Endothelial cell of umbilical vein (primary cell): ENCODE measurements at regions not wholly inside any gene's neighbourhood (a gene's known extent, or its start where the extent isn't known, plus 50 kb on each side); places are given as distances from the start of the nearest gene placed in this dataset.

Source experiments
- BruUV-seq: library from RNA; stranded (reverse); fragments of 400-500 nt; replicated peaks from 2 replicates; lab custom pipeline; 2021; lab: Mats Ljungman, UMichigan
- CTCF ChIA-PET: fragments of 300-600, 350-600 bp; sonication (Branson Sonifier 250); formaldehyde crosslinking; loops from one replicate; lab custom pipeline; 2021; ENCODE audit warnings: antibody characterized with exemption, inconsistent platforms; lab: Charles Lee
- POLR2A ChIA-PET: fragments of 300-600, 350-600 bp; sonication (Branson Sonifier 250); formaldehyde crosslinking; loops from one replicate; lab custom pipeline; 2021; ENCODE audit warnings: antibody characterized with exemption, inconsistent platforms; lab: Charles Lee
- DNase-seq: peaks from one replicate; pipeline ENCODE4 v3.0.0-alpha.2; 2011; ENCODE audit warnings: low read depth, low spot score
- FAIRE-seq: peaks from 2 replicates; lab custom pipeline; 2011; peaks lifted over from hg19 to GRCh38; lab: Jason Lieb, UNC
- H2AFZ ChIP-seq: 2 replicates; pipeline ENCODE4 v1.6.0; 2012; ENCODE audit warnings: low read depth, low read length, control low read depth, inconsistent platforms
- H3K27ac ChIP-seq: 2 replicates; pipeline ENCODE4 v1.5.1; 2011; ENCODE audit warnings: low read depth, mild to moderate bottlenecking, control low read depth, low read length, moderate library complexity; ENCODE audit not compliant: insufficient read depth
- H3K27me3 ChIP-seq, 2 experiments: 2 replicates each; pipeline versions ENCODE4 v1.6.0 to v1.6.1; 2011; ENCODE audit warnings: low read length in 2 of 2, mixed read lengths in 1 of 2; ENCODE audit not compliant: control insufficient read depth in 2 of 2, insufficient read depth in 2 of 2
- H3K36me3 ChIP-seq, 2 experiments: 2 replicates in 1 of 2; 3 replicates in 1 of 2; pipeline ENCODE4 v1.5.1; 2011; ENCODE audit warnings: low read length in 2 of 2, mild to moderate bottlenecking in 1 of 2, moderate library complexity in 1 of 2; ENCODE audit not compliant: control insufficient read depth in 2 of 2, insufficient read depth in 2 of 2; ENCODE audit errors: extremely low read depth in 1 of 2
- H3K4me1 ChIP-seq: 3 replicates; pipeline ENCODE4 v1.5.1; 2011; ENCODE audit warnings: mild to moderate bottlenecking, low read length; ENCODE audit not compliant: control insufficient read depth, insufficient read depth; ENCODE audit errors: extremely low read depth
- H3K4me2 ChIP-seq: 2 replicates; pipeline ENCODE4 v1.6.1; 2011; ENCODE audit warnings: low read length, control low read depth, mixed read lengths; ENCODE audit not compliant: insufficient read depth
- H3K4me3 ChIP-seq, 3 experiments: fragments of 200-600 bp in 1 of 3; sonication (generic), shearing (Covaris generic) in 1 of 3; replicated peaks in 1 of 3; 2 replicates each; pipeline ENCODE4 v1.5.1; 2011 to 2016; ENCODE audit warnings: control low read depth in 3 of 3, low read length in 3 of 3, mild to moderate bottlenecking in 2 of 3, inconsistent platforms in 1 of 3, low read depth in 1 of 3, moderate library complexity in 1 of 3; ENCODE audit not compliant: insufficient read depth in 1 of 3
- H3K79me2 ChIP-seq: 2 replicates; pipeline ENCODE4 v1.6.0; 2012; ENCODE audit warnings: low read length, inconsistent platforms; ENCODE audit not compliant: control insufficient read depth, insufficient read depth
- H3K9ac ChIP-seq: replicated peaks from 2 replicates; pipeline ENCODE3; 2011; ENCODE audit warnings: low read length, control low read depth; ENCODE audit not compliant: insufficient read depth; ENCODE audit errors: extremely low read depth
- H3K9me1 ChIP-seq: replicated peaks from 3 replicates; pipeline ENCODE4 v1.6.0; 2011; ENCODE audit warnings: mild to moderate bottlenecking, low read length; ENCODE audit not compliant: control insufficient read depth, insufficient read depth; ENCODE audit errors: extremely low read depth
- H3K9me3 ChIP-seq: replicated peaks from 2 replicates; pipeline ENCODE4 v1.5.1; 2012; ENCODE audit warnings: low read length, inconsistent platforms; ENCODE audit not compliant: control insufficient read depth, insufficient read depth
- H4K20me1 ChIP-seq: replicated peaks from 2 replicates; pipeline ENCODE3; 2011; ENCODE audit warnings: mild to moderate bottlenecking, low read length; ENCODE audit not compliant: control insufficient read depth, insufficient read depth; ENCODE audit errors: extremely low read depth
- EZH2 ChIP-seq: IDR thresholded peaks from 2 replicates; pipeline ENCODE4 v1.6.1; 2012; ENCODE audit warnings: borderline replicate concordance, low read depth, mild to moderate bottlenecking, moderate library complexity, low read length, inconsistent platforms; ENCODE audit not compliant: severe bottlenecking
- FOS ChIP-seq: IDR thresholded peaks from 2 replicates; pipeline ENCODE4 v1.6.1; 2011; ENCODE audit warnings: mild to moderate bottlenecking, low read length, moderate library complexity, borderline replicate concordance; ENCODE audit not compliant: insufficient read depth
- JUN ChIP-seq: IDR thresholded peaks from 2 replicates; pipeline ENCODE4 v1.6.1; 2011; ENCODE audit warnings: borderline replicate concordance, low read depth; ENCODE audit not compliant: insufficient read length, insufficient read depth
- MYC ChIP-seq: IDR thresholded peaks from one replicate; pipeline ENCODE4 v1.6.1; 2011; ENCODE audit warnings: mild to moderate bottlenecking, low read depth, low read length
- POLR2A ChIP-seq: IDR thresholded peaks from 2 replicates; pipeline ENCODE4 v1.6.1; 2012; ENCODE audit warnings: low read depth, mild to moderate bottlenecking, control low read depth, low read length
- POLR2AphosphoS5 ChIP-seq: IDR thresholded peaks from 2 replicates; pipeline ENCODE4 v1.6.1; 2012; ENCODE audit warnings: low read depth, mild to moderate bottlenecking, control low read depth, low read length, moderate library complexity; ENCODE audit not compliant: insufficient read depth
- dilution Hi-C: fragments of 300-500 bp; cut with MboI; formaldehyde crosslinking; loops from one replicate; pipeline ENCODE4 v1.15.0; 2019; ENCODE audit warnings: low sequenced_read_pairs; ENCODE audit not compliant: extremely low pct_ligation_motif_present
- intact Hi-C: fragments of 100-400 bp; cut with micrococcal nuclease; formaldehyde crosslinking; loops from one replicate; pipeline ENCODE4 v1.10.0; 2022
- TF ChIP-seq, protein P1 (sequence below), 2 donors: IDR thresholded peaks; 1 replicate in 1 of 2; 2 replicates in 1 of 2; pipeline ENCODE4 v1.5.1; 2011; ENCODE audit warnings: low read length in 2 of 2, mild to moderate bottlenecking in 2 of 2, moderate library complexity in 2 of 2, control low read depth in 1 of 2, inconsistent platforms in 1 of 2, low read depth in 1 of 2; ENCODE audit not compliant: insufficient read depth in 1 of 2; ENCODE audit errors: extremely low read depth in 1 of 2
- TF ChIP-seq, protein P2 (sequence below): IDR thresholded peaks from 2 replicates; pipeline ENCODE4 v1.6.1; 2011; ENCODE audit not compliant: insufficient read depth, insufficient read length

DNA sequence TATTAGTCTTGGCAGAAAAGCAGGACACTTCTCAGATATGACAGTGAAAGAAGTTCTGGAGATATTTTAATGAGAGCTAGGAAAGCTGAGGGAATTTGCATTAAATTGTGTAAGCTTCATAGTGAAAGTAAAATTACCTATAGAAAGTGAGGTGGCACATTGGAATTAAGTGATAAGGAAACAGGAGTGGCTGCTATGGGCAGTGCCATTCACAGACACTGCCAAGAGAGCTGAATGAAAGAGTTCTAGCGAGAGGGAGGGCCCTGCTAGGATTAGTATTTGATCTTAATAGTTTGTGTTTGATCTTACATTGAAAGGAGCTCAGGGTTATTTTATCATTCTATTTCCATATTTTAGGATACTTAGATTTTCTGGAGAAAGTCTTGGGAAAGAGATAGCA is 351.9 kb downstream of the DDX10 start:
- ChIA-PET POLR2A (no interaction called here), CTCF (interaction anchor here (0.8 to 1.2 kb wide), 3 partner anchors 11 to 31 kb away, joined by 3 to 4 read pairs (median 3); no protein-coding TSS in a partner anchor)
- TF ChIP-seq, protein P1, sequence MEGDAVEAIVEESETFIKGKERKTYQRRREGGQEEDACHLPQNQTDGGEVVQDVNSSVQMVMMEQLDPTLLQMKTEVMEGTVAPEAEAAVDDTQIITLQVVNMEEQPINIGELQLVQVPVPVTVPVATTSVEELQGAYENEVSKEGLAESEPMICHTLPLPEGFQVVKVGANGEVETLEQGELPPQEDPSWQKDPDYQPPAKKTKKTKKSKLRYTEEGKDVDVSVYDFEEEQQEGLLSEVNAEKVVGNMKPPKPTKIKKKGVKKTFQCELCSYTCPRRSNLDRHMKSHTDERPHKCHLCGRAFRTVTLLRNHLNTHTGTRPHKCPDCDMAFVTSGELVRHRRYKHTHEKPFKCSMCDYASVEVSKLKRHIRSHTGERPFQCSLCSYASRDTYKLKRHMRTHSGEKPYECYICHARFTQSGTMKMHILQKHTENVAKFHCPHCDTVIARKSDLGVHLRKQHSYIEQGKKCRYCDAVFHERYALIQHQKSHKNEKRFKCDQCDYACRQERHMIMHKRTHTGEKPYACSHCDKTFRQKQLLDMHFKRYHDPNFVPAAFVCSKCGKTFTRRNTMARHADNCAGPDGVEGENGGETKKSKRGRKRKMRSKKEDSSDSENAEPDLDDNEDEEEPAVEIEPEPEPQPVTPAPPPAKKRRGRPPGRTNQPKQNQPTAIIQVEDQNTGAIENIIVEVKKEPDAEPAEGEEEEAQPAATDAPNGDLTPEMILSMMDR (IDR thresholded peaks at IDR 0.05; ENCODE audit: extremely low read depth in 1 of 2, insufficient read depth in 1 of 2, low read depth in 1 of 2, low read length in 2 of 2) = no peak
- TF ChIP-seq JUN = no peak
- TF ChIP-seq POLR2AphosphoS5 = no peak
- no peak for TF ChIP-seq FOS
- no peak for TF ChIP-seq POLR2A
- FAIRE-seq (no peak), DNase-seq (no peak)
- Histone ChIP-seq H3K79me2 (no peaks in the 10 kb centered on the region), H3K9ac (no peak overlapping the region), H3K27ac (no peak overlapping the region), H4K20me1 (no peaks in the 10 kb centered on the region), H3K27me3 (no peaks in the 10 kb centered on the region), H3K4me2 (no peak overlapping the region), H3K36me3 (no peaks in the 10 kb centered on the region), H3K4me3 (no peak overlapping the region), H3K4me1 (peaks cover 14% of the 10 kb centered on the region), H3K9me1 (peaks cover 3% of the 10 kb centered on the region), H2AFZ (no peak overlapping the region), H3K9me3 (no peaks in the 10 kb centered on the region)
- dilution Hi-C loops (no loop called here), intact Hi-C loops (loop anchor here (5.0 kb wide), 1 partner anchor 144 kb away; no protein-coding TSS in a partner anchor)
- BruUV-seq = no TSS peak

GRCh38 chr11:109017489-109017888 is 352.6 kb downstream of the DDX10 start:
- H3K9me3 ChIP-seq = no peaks in the 10 kb centered on the region
- FAIRE-seq = no peak
- CTCF ChIA-PET = interaction anchor here (0.8 to 1.2 kb wide), 3 partner anchors 10 to 32 kb away, joined by 3 to 4 read pairs (median 3); no protein-coding TSS in a partner anchor

More at GRCh38 chr11:109017489-109017888, 352.6 kb downstream of the DDX10 start:
- no peak overlapping the region for H3K27ac ChIP-seq
- H3K4me2 ChIP-seq = no peak overlapping the region
- intact Hi-C loops = loop anchor here (5.0 kb wide), 1 partner anchor 145 kb away; no protein-coding TSS in a partner anchor
- no peaks in the 10 kb centered on the region for H3K79me2 ChIP-seq
- no peak overlapping the region for H2AFZ ChIP-seq
- H4K20me1 ChIP-seq = no peaks in the 10 kb centered on the region
- no peak overlapping the region for H3K9ac ChIP-seq
- no peaks in the 10 kb centered on the region for H3K27me3 ChIP-seq
- TF ChIP-seq, protein P2, sequence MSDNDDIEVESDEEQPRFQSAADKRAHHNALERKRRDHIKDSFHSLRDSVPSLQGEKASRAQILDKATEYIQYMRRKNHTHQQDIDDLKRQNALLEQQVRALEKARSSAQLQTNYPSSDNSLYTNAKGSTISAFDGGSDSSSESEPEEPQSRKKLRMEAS = no peak
- no peak for TF ChIP-seq FOS
- TF ChIP-seq, protein P1 (IDR thresholded peaks at IDR 0.05; ENCODE audit: extremely low read depth in 1 of 2, insufficient read depth in 1 of 2, low read depth in 1 of 2, low read length in 2 of 2) = no peak
- TF ChIP-seq EZH2 = no peak
- TF ChIP-seq MYC = no peak
- no peak for TF ChIP-seq POLR2AphosphoS5
- no peak for TF ChIP-seq POLR2A
- dilution Hi-C loops = no loop called here
- BruUV-seq = no TSS peak
- DNase-seq = no peak
- H3K36me3 ChIP-seq = no peaks in the 10 kb centered on the region
- peaks cover 14% of the 10 kb centered on the region for H3K4me1 ChIP-seq
- POLR2A ChIA-PET = no interaction called here
- H3K9me1 ChIP-seq = peaks cover 3% of the 10 kb centered on the region
- H3K4me3 ChIP-seq = no peak overlapping the region
